Activated T-cell treated with anti-CD3 and anti-CD28 coated beads, Interleukin-2, amount 50 U/mL, for 72 hours (primary cell): ENCODE measurements at regions not wholly inside any gene's neighbourhood (a gene's known extent, or its start where the extent isn't known, plus 50 kb on each side); places are given as distances from the start of the nearest gene placed in this dataset.

Source experiments
- ATAC-seq, 2 donors: fragments of 150-1000 bp; cut with Tn5 transposase; replicated peaks in 1 of 2; 2 replicates each; pipeline ENCODE4 v1.10.0; 2021; ENCODE audit warnings: moderate library complexity in 2 of 2, mild to moderate bottlenecking in 1 of 2
- DNase-seq, 2 donors: peaks; one replicate each; pipeline ENCODE4 v3.0.0; 2021 to 2022; ENCODE audit warnings: mixed read lengths in 1 of 2
- H3K27ac Mint-ChIP-seq: one replicate; pipeline ENCODE4 v1.8.0; 2022; ENCODE audit warnings: mild to moderate bottlenecking, moderate library complexity, mixed read lengths
- H3K27me3 Mint-ChIP-seq: one replicate; pipeline ENCODE4 v1.8.0; 2022; ENCODE audit warnings: low read depth, mixed read lengths
- H3K36me3 Mint-ChIP-seq, 2 donors: one replicate each; pipeline ENCODE4 v1.8.0; 2022; ENCODE audit warnings: mixed read lengths in 2 of 2, mild to moderate bottlenecking in 1 of 2; ENCODE audit not compliant: insufficient read depth in 2 of 2
- H3K4me1 Mint-ChIP-seq: one replicate; pipeline ENCODE4 v1.8.0; 2022; ENCODE audit warnings: low read depth, mixed read lengths
- H3K4me3 Mint-ChIP-seq, 2 donors: one replicate each; pipeline ENCODE4 v1.8.0; 2022; ENCODE audit warnings: mild to moderate bottlenecking in 2 of 2, mixed read lengths in 2 of 2, moderate library complexity in 2 of 2
- H3K9me3 Mint-ChIP-seq, 2 donors: one replicate each; pipeline ENCODE4 v1.8.0; 2022; ENCODE audit warnings: mixed read lengths in 2 of 2

DNA sequence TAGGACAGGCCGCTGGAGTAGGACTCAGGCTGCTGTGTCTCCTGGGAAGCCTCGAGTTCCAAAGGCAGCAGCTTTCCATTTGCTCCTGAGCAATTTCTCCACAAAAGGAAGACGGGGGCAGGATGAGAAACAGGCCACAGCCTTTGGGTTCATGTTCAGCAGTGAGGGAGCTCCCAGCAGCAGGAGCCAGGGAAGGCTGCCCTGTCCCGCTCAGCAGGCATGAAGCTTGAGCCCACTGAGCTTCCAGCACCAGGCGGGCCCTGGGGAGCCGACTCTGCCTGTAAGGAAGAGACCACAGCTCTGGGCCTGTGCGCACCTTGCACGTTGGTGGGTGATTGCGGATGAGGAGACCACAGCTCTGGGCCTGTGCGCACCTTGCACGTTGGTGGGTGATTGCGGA is 527.2 kb downstream of the TCERG1L start:
- Mint-ChIP-seq H3K4me1 (no peaks in the 10 kb centered on the region), H3K36me3 (no peaks in the 10 kb centered on the region), H3K27ac (no peak overlapping the region), H3K27me3 (no peaks in the 10 kb centered on the region), H3K4me3 (no peak overlapping the region), H3K9me3 (no peaks in the 10 kb centered on the region)
- no peak for DNase-seq
- no peak for ATAC-seq

DNA sequence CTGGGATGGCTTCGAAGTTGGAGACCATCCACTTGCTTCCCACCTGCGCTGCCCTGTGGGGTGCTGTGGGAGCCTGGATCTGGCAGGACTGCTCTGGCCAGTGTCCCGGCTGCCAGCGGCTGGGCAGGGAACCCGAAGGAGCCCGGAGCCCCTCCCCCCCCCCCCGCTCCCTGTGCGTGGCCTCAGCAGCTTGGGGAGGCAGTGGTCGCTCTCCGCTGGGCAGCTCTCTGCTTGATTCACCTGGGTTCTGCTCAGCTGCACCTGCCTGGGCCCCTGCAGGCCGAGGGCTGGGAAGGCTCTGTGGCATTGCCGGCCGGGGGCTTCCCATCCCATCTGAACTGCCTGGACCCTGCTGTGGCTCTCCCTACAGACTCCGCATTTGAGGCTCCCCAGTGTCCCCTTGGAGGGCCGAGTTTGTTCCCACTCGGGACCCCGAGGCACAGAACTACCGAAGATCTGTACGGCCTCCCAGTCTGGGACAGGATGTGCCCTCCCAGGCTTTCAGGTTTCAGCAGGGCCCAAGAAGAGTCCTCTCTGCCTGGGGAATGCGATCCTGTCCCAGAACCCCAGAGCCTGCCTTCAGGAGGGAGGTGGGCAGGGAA is 525.1 kb downstream of the TCERG1L start:
- Mint-ChIP-seq H3K4me3 (no peak overlapping the region), H3K36me3 (no peaks in the 10 kb centered on the region), H3K4me1 (no peaks in the 10 kb centered on the region), H3K27ac (no peak overlapping the region), H3K27me3 (no peaks in the 10 kb centered on the region), H3K9me3 (no peaks in the 10 kb centered on the region)
- ATAC-seq (no peak), DNase-seq (no peak)

DNA sequence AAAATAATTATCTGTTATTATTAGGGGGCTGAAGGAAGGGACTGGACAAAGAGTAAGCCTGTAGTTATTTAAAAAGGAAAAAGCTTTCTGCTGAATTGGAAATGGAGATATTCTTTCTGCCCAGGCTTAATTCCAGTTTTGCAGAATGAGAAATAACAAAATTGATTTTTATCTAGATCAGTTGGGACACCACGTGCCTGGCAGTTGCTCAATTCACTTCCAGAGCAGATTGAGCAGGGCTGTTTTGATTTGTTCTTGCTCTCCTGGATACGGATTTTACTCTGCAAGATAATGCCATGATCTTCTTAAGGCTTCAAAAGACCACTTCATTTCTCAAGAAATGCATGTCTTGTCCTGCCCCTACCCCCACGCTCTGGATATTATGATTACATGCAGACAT is 524.3 kb downstream of the TCERG1L start:
- Mint-ChIP-seq H3K4me3 (no peak overlapping the region), H3K36me3 (no peaks in the 10 kb centered on the region), H3K27ac (no peak overlapping the region), H3K27me3 (no peaks in the 10 kb centered on the region), H3K4me1 (no peaks in the 10 kb centered on the region), H3K9me3 (no peaks in the 10 kb centered on the region)
- DNase-seq (no peak), ATAC-seq (no peak)

DNA sequence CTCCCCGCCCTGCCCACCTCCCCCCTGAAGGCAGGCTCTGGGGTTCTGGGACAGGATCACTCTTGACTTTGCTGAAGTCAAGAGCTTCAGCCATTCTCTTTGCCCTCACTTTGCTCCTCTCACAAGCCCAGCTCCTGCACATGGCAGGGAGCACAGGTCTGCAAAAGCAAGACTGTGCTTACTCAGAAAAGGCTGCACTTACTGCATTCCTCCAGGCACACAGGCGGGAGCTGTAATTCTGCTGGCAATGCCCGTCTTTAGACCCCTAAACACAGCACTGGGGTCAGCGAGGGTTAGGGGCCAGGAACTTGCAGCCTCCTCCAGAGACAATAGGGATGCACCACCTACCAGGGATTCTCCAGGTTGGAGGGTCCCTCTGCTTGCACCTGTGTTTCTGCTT is 523.7 kb downstream of the TCERG1L start:
- H3K4me3 Mint-ChIP-seq = no peak overlapping the region
- H3K36me3 Mint-ChIP-seq = no peaks in the 10 kb centered on the region
- no peaks in the 10 kb centered on the region for H3K4me1 Mint-ChIP-seq
- H3K27me3 Mint-ChIP-seq = no peaks in the 10 kb centered on the region
- H3K27ac Mint-ChIP-seq = no peak overlapping the region
- ATAC-seq (no peak), DNase-seq (no peak)
- no peaks in the 10 kb centered on the region for H3K9me3 Mint-ChIP-seq

DNA sequence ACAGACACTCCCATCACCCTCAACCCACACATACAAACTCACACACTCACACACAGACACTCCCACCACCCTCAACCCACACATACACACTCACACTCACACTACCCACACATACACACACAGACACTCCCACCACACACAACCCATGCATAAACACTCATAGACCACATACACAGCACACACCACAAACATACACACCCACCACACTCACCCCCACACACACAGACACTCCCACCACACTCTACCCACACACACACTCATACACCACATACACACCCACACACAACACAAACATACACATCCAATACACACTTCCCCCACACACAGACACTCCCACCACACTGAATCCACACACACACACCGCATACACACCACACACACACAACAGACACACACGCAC is 521.2 kb downstream of the TCERG1L start:
- no peak overlapping the region for H3K4me3 Mint-ChIP-seq
- no peak for DNase-seq
- H3K27ac Mint-ChIP-seq = no peak overlapping the region
- no peaks in the 10 kb centered on the region for H3K27me3 Mint-ChIP-seq
- H3K4me1 Mint-ChIP-seq = no peaks in the 10 kb centered on the region
- no peaks in the 10 kb centered on the region for H3K9me3 Mint-ChIP-seq
- no peak for ATAC-seq
- H3K36me3 Mint-ChIP-seq = no peaks in the 10 kb centered on the region

DNA sequence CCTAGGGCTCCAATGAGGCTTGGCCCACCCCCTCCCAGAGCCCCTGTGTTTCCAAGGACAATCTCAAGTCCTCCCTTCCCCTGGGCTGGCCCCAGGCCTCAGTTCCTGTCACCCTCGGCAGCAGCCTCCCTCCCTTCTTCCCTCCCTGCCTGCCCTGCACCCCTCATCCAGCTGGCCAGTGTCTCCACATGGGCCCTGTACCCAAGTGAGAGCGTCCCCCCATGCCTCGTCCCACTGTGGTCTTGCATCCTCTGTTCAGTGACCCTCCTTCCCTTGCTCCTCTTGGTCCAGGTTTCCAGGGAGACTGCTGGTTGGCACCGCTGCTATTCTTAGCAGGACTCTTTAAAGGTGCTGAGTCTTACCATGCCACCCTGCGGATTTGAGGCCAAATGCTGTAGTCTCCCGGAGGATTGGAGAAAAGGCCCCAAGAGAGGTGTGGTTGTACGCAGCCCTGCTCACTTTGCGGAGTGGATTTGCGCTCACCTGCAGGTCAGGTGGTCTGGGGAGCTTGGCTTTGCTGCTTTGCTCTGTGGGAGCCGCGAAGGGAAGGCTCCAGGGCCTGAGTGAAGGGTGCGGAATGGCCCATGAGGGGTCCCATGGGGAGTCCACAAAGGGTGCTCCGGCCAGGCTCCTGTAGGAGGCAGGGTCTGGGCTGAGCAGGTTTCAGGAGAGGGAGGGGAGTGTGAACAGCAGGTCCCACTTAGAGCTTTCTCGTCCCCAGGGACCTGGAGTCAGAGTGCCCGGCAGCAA is 519.2 kb downstream of the TCERG1L start:
- H3K4me3 Mint-ChIP-seq = no peak overlapping the region
- DNase-seq (no peak), ATAC-seq (no peak)
- no peaks in the 10 kb centered on the region for H3K36me3 Mint-ChIP-seq
- H3K27me3 Mint-ChIP-seq = no peaks in the 10 kb centered on the region
- H3K27ac Mint-ChIP-seq = no peak overlapping the region
- no peaks in the 10 kb centered on the region for H3K4me1 Mint-ChIP-seq
- no peaks in the 10 kb centered on the region for H3K9me3 Mint-ChIP-seq

DNA sequence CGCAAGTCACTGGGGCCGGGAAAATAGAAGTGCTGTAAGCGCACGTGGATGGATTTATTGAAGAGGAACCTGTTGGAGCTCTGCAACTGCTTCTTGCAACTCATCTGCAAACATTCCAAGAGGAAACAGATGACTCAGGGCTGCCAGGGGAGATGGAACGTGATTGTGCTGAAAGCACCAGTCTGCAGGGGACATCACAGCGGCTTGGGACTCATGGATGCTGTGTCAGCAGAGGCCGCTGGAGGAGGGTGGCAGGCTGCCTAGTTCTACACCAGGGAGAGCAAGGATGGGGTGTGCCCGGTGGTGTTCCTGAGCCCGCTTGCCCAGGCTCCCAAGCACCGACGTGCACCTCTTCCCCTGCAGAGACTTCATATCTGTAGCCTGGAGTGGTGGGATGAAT is 515.7 kb downstream of the TCERG1L start:
- Mint-ChIP-seq H3K9me3 (peaks cover 0 to 2% of the 10 kb centered on the region in 2 donors), H3K27me3 (no peaks in the 10 kb centered on the region), H3K36me3 (no peaks in the 10 kb centered on the region), H3K4me1 (no peaks in the 10 kb centered on the region), H3K27ac (no peak overlapping the region), H3K4me3 (no peak overlapping the region)
- ATAC-seq = no peak
- no peak for DNase-seq

DNA sequence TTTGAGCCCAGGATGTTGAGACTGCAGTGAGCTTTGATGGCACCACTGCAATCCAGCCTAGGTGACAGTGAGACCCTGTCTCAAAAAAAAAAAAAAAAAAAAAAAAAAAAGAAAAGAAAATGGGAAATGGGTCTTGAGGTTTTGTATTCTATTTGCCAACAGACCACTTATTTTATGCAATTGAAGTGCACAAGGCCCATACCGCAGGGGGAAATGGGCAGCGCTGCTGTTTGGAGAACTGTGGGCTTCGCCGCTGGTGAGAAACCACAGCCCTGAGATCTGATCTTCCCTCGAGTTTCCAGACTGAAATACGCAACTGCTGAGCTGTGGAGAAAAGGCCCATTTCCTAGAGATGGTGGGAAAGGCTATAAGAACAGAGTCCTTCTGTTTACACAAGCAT is 512.0 kb downstream of the TCERG1L start:
- no peaks in the 10 kb centered on the region for H3K27me3 Mint-ChIP-seq
- no peak overlapping the region for H3K27ac Mint-ChIP-seq
- H3K4me1 Mint-ChIP-seq = no peaks in the 10 kb centered on the region
- DNase-seq (no peak), ATAC-seq (no peak)
- H3K4me3 Mint-ChIP-seq = no peak overlapping the region
- peaks cover 0 to 2% of the 10 kb centered on the region in 2 donors for H3K9me3 Mint-ChIP-seq
- no peaks in the 10 kb centered on the region for H3K36me3 Mint-ChIP-seq

DNA sequence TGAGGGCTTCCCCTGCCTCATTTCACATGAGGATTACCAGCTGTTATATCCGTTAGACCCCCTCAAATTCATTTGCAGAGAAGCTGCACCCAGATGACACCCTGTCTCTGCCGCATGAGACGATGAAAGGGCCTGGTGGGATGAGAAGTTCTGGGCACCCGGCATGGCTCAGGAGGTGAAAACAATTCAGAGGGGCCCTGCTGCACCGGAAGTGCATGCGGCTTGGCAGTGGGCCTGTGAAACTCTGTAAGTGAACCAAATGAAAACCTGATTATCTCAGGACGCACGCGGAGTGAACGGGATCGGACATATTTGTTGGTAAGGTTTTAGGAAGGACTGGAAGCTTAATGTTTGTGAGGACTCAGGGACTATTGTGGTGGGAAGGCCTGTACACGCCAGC is 511.2 kb downstream of the TCERG1L start:
- H3K4me1 Mint-ChIP-seq = no peaks in the 10 kb centered on the region

DNA sequence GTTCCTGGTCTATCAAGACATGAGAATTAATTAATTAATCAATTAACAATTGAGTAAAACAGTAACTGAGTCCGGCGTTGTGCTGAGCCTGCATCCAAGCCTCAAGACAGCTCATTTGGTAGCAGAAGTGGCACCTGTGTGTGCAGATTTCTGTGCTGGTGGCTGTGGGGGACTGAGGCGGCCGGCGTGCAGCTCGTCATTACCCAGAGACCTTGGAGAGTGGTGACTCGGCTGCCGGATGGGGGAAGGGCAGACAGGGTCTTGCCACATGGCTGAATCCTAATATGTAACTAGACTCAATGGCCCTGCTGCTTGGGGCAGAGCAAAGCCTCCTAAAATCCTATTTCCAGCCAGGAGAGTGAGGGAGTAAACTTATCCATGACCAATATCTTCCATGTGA is 510.2 kb downstream of the TCERG1L start:
- DNase-seq = no peak
- peaks cover 0 to 2% of the 10 kb centered on the region in 2 donors for H3K9me3 Mint-ChIP-seq

More for the DNA sequence above, 511.2 kb downstream of the TCERG1L start:
- Mint-ChIP-seq H3K36me3 (no peaks in the 10 kb centered on the region), H3K27ac (no peak overlapping the region), H3K27me3 (no peaks in the 10 kb centered on the region), H3K9me3 (peaks cover 0 to 2% of the 10 kb centered on the region in 2 donors), H3K4me3 (no peak overlapping the region)
- DNase-seq (no peak), ATAC-seq (no peak)

DNA sequence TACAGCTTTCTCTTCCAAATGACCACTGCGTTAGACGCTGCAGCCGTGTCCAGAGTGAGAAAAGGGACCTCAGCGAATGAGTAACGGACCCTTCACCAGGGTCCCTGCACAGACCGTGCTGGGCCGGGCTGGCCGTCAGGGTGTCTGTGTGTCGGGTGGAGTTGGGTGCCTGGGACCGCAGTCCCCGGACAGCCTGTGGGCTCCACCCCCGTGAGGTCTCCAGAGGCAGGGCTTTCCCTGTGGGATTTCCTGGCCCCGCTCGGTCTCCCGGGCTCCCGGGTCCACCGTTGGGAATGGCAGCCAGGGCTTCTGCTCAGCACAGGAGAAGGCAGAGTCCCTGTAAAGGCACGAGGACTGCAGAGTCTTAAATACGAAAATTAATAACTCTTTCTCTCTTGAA is 509.7 kb downstream of the TCERG1L start:
- no peaks in the 10 kb centered on the region for H3K36me3 Mint-ChIP-seq
- H3K27me3 Mint-ChIP-seq = no peaks in the 10 kb centered on the region
- DNase-seq (no peak), ATAC-seq (no peak)
- H3K9me3 Mint-ChIP-seq = peaks cover 0 to 2% of the 10 kb centered on the region in 2 donors
- no peak overlapping the region for H3K27ac Mint-ChIP-seq
- H3K4me1 Mint-ChIP-seq = no peaks in the 10 kb centered on the region
- no peak overlapping the region for H3K4me3 Mint-ChIP-seq

More for the DNA sequence above, 510.2 kb downstream of the TCERG1L start:
- Mint-ChIP-seq H3K4me3 (no peak overlapping the region), H3K4me1 (no peaks in the 10 kb centered on the region), H3K27me3 (no peaks in the 10 kb centered on the region), H3K27ac (no peak overlapping the region), H3K36me3 (no peaks in the 10 kb centered on the region)
- ATAC-seq = no peak

DNA sequence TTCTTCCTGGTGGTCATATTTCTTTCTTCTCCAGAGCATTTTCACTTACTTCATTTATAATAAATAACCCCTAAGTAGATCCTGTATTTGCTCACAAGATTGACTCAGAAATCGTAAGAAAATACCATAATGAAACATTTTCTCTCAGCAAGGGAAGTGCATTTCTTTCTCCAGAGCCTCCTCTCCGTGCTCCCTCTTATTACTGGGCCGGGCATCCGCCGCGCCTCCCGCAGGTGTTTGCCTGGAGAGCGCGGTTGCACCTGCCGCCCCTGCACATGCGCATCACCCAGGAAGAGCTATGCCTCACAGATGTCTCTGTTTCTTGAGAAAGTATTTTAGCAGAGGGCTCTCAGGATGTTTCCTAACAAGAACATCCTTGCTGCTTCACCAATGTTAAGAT is 509.2 kb downstream of the TCERG1L start:
- peaks cover 0 to 2% of the 10 kb centered on the region in 2 donors for H3K9me3 Mint-ChIP-seq
- no peak overlapping the region for H3K27ac Mint-ChIP-seq
- no peak for ATAC-seq
- no peaks in the 10 kb centered on the region for H3K4me1 Mint-ChIP-seq
- no peak overlapping the region for H3K4me3 Mint-ChIP-seq
- no peak for DNase-seq
- no peaks in the 10 kb centered on the region for H3K27me3 Mint-ChIP-seq
- H3K36me3 Mint-ChIP-seq = no peaks in the 10 kb centered on the region

DNA sequence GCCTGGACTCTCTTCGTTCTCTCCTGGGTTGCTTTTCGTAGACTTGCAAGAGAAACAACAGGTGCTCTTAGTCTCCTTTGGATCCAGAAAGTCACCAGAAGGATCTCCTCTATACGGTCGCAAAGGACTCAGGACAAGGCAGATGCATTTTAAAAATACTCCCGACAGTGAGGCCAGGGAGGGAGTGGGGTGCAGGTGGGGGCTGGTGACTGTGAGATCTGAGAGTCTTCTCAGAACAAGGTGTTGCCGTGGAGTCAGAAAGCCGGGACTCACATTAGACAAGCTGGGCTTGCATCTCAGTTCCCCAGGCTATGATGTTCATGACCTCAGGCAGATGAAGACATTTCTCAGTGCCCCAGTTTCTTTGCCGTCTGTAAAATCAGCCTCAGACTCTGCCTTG is 507.2 kb downstream of the TCERG1L start:
- no peak overlapping the region for H3K4me3 Mint-ChIP-seq
- no peaks in the 10 kb centered on the region for H3K36me3 Mint-ChIP-seq
- no peaks in the 10 kb centered on the region for H3K9me3 Mint-ChIP-seq
- H3K4me1 Mint-ChIP-seq = no peaks in the 10 kb centered on the region
- H3K27ac Mint-ChIP-seq = no peak overlapping the region
- ATAC-seq (no peak), DNase-seq (no peak)
- no peaks in the 10 kb centered on the region for H3K27me3 Mint-ChIP-seq
